HFFc6 (cell line): ENCODE measurements at regions not wholly inside any gene's neighbourhood (a gene's known extent, or its start where the extent isn't known, plus 50 kb on each side); places are given as distances from the start of the nearest gene placed in this dataset.

Source experiments
- DNase-seq: peaks from one replicate; pipeline ENCODE4 v3.0.0-alpha.2; 2018
- H3K27ac Mint-ChIP-seq: 2 replicates; pipeline ENCODE4 v1.8.0; 2020; ENCODE audit warnings: mild to moderate bottlenecking, mixed read lengths
- H3K27me3 Mint-ChIP-seq: 2 replicates; pipeline ENCODE4 v1.8.0; 2021; ENCODE audit warnings: mild to moderate bottlenecking, moderate library complexity, mixed read lengths; ENCODE audit not compliant: insufficient read depth
- H3K36me3 Mint-ChIP-seq: 2 replicates; pipeline ENCODE4 v1.8.0; 2021; ENCODE audit warnings: low read depth, mixed read lengths
- H3K4me1 Mint-ChIP-seq: 2 replicates; pipeline ENCODE4 v1.8.0; 2020; ENCODE audit warnings: low read depth, mixed read lengths
- H3K4me3 Mint-ChIP-seq: 2 replicates; pipeline ENCODE4 v1.8.0; 2020; ENCODE audit warnings: mild to moderate bottlenecking, moderate library complexity, mixed read lengths
- H3K9me3 Mint-ChIP-seq: 2 replicates; pipeline ENCODE4 v1.8.0; 2020; ENCODE audit warnings: mild to moderate bottlenecking, mixed read lengths
- CTCF ChIP-seq: fragments of 200-600 bp; sonication (generic); IDR thresholded peaks from 2 replicates; pipeline ENCODE4 v1.5.0; 2021; ENCODE audit warnings: antibody characterized with exemption, mild to moderate bottlenecking

- Mint-ChIP-seq H3K27ac (no peak overlapping the region), H3K4me1 (no peaks in the 10 kb centered on the region), H3K27me3 (peaks cover 2% of the 10 kb centered on the region; the same call in 1 of the 2 replicates), H3K36me3 (no peaks in the 10 kb centered on the region), H3K4me3 (no peak overlapping the region), H3K9me3 (peaks cover 27% of the 10 kb centered on the region)
- no peak for DNase-seq
- TF ChIP-seq CTCF: no peak
These were observed 303.8 kb downstream of the TDRD15 start for GRCh38 chr2:21427606-21428005.

GRCh38 chr2:21428754-21429153 lies 305.0 kb downstream of the TDRD15 start:
- Mint-ChIP-seq H3K9me3 (peaks cover 19% of the 10 kb centered on the region), H3K4me3 (no peak overlapping the region), H3K36me3 (no peaks in the 10 kb centered on the region), H3K27ac (no peak overlapping the region), H3K4me1 (no peaks in the 10 kb centered on the region), H3K27me3 (peaks cover 2% of the 10 kb centered on the region; the same call in 1 of the 2 replicates)
- no peak for DNase-seq
- no peak for TF ChIP-seq CTCF

- H3K27me3 Mint-ChIP-seq: peaks cover 2% of the 10 kb centered on the region; the same call in 1 of the 2 replicates
- no peaks in the 10 kb centered on the region for H3K36me3 Mint-ChIP-seq
- no peak overlapping the region for H3K4me3 Mint-ChIP-seq
- no peaks in the 10 kb centered on the region for H3K4me1 Mint-ChIP-seq
- H3K27ac Mint-ChIP-seq: no peak overlapping the region
- no peak for DNase-seq
- no peak for TF ChIP-seq CTCF
- H3K9me3 Mint-ChIP-seq: peaks cover 24% of the 10 kb centered on the region
These were observed 306.0 kb downstream of the TDRD15 start for GRCh38 chr2:21429747-21430146.

GRCh38 chr2:21431078-21431477 lies 307.3 kb downstream of the TDRD15 start:
- H3K27me3 Mint-ChIP-seq: peaks cover 2% of the 10 kb centered on the region; the same call in 1 of the 2 replicates
- no peak for DNase-seq
- no peak for TF ChIP-seq CTCF
- H3K4me3 Mint-ChIP-seq: no peak overlapping the region
- H3K4me1 Mint-ChIP-seq: no peaks in the 10 kb centered on the region
- H3K36me3 Mint-ChIP-seq: no peaks in the 10 kb centered on the region
- peaks cover 26% of the 10 kb centered on the region for H3K9me3 Mint-ChIP-seq
- H3K27ac Mint-ChIP-seq: no peak overlapping the region

- H3K4me3 Mint-ChIP-seq: no peak overlapping the region
- H3K36me3 Mint-ChIP-seq: no peaks in the 10 kb centered on the region
- TF ChIP-seq CTCF: no peak
- H3K4me1 Mint-ChIP-seq: no peaks in the 10 kb centered on the region
- DNase-seq: no peak
- no peak overlapping the region for H3K27ac Mint-ChIP-seq
- H3K27me3 Mint-ChIP-seq: no peaks in the 10 kb centered on the region; the same call in 1 of the 2 replicates
- peaks cover 28% of the 10 kb centered on the region for H3K9me3 Mint-ChIP-seq
These were observed 315.2 kb downstream of the TDRD15 start for GRCh38 chr2:21438949-21439348.

GRCh38 chr2:21441442-21441841 lies 317.7 kb downstream of the TDRD15 start:
- no peak overlapping the region for H3K27ac Mint-ChIP-seq
- no peaks in the 10 kb centered on the region for H3K4me1 Mint-ChIP-seq
- DNase-seq: no peak
- H3K27me3 Mint-ChIP-seq: no peaks in the 10 kb centered on the region
- TF ChIP-seq CTCF: no peak
- H3K4me3 Mint-ChIP-seq: no peak overlapping the region
- no peaks in the 10 kb centered on the region for H3K36me3 Mint-ChIP-seq
- peaks cover 36% of the 10 kb centered on the region for H3K9me3 Mint-ChIP-seq
